Heart left ventricle (tissue), 13 donors: ENCODE measurements at regions not wholly inside any gene's neighbourhood (a gene's known extent, or its start where the extent isn't known, plus 50 kb on each side); places are given as distances from the start of the nearest gene placed in this dataset.

Source experiments
- CTCF ChIP-seq, 12 donors: fragments of 200-600 bp; sonication (generic) in 4 of 12; IDR thresholded peaks; one replicate each; pipeline versions ENCODE4 v1.5.0 to v1.8.0; 2018 to 2022; ENCODE audit warnings: antibody characterized with exemption in 12 of 12, mild to moderate bottlenecking in 5 of 12
- POLR2A ChIP-seq, 2 donors: fragments of 450-650 bp; IDR thresholded peaks; one replicate each; pipeline ENCODE4 v1.6.1; 2017; ENCODE audit warnings: antibody characterized with exemption in 2 of 2, mild to moderate bottlenecking in 2 of 2, moderate library complexity in 2 of 2
- donor health status: ischemic (EF 13 %, LVEDD 7.1; RV severe dilation, severe dysfunction).
- donor health status: DM: no; HTN: yes; CAD: no.
- donor health status: DM: no; HTN: no; CAD: no.
- donor health status: ischemic (EF 25% LVEDD 6.9; RV normal size, moderate dysfunction).
- donor health status: ischemic (EF 25% LVEDD 5.7; RV mildly dilated, moderate dysfunction).
- donor health status: ischemic (EF 35%, LVEDD 5.7; RV mildly dilated, moderate dysfunction).
- donor health status: nonischemic (EF 11% LVEDD 7.7; RV severe dilation, severe dysfunction).
- donor health status: DM: yes; HTN: yes; CAD: no.
- donor health status: PGD.
- donor health status: ischemic (EF 29% LVEDD 5.4; RV normal size, mild dysfunction).
- donor health status: nonischemic (EF 23%, LVEDD 6.1; RV moderate dilation, normal function).

- TF ChIP-seq CTCF (IDR thresholded peaks at IDR 0.05): no peak
- TF ChIP-seq POLR2A (IDR thresholded peaks at IDR 0.05): no peak
These were observed 184.0 kb upstream of the NR4A3 start for GRCh38 chr9:99637641-99638040.
